Endodermal cell (in vitro differentiated cells): ENCODE measurements at regions not wholly inside any gene's neighbourhood (a gene's known extent, or its start where the extent isn't known, plus 50 kb on each side); places are given as distances from the start of the nearest gene placed in this dataset.

ENCODE experiments used
- DNase-seq: peaks from one replicate; pipeline ENCODE4 v3.0.0-alpha.2; 2017
- H3K27ac ChIP-seq: 2 replicates; pipeline ENCODE4 v1.5.1; 2013; ENCODE audit warnings: mild to moderate bottlenecking, low read depth, low read length, moderate library complexity
- H3K27me3 ChIP-seq: 2 replicates; pipeline ENCODE4 v1.6.1; 2013; ENCODE audit warnings: mild to moderate bottlenecking, low read length, moderate library complexity; ENCODE audit not compliant: insufficient read depth, control insufficient read depth, poor library complexity, severe bottlenecking
- H3K36me3 ChIP-seq: 2 replicates; pipeline ENCODE4 v1.7.0; 2013; ENCODE audit warnings: mild to moderate bottlenecking, low read length, moderate library complexity; ENCODE audit not compliant: control insufficient read depth, insufficient read depth
- H3K4me1 ChIP-seq: one replicate; pipeline ENCODE4 v1.7.0; 2013; ENCODE audit warnings: low read length; ENCODE audit not compliant: control insufficient read depth, insufficient read depth
- H3K4me3 ChIP-seq: 2 replicates; pipeline ENCODE4 v1.5.1; 2013; ENCODE audit warnings: mild to moderate bottlenecking, low read length, moderate library complexity
- H3K9ac ChIP-seq: 2 replicates; pipeline ENCODE4 v1.6.1; 2013; ENCODE audit warnings: mild to moderate bottlenecking, low read length, moderate library complexity; ENCODE audit not compliant: poor library complexity, severe bottlenecking; ENCODE audit errors: extremely low read depth
- H3K9me3 ChIP-seq: 2 replicates; pipeline ENCODE4 v1.6.1; 2013; ENCODE audit warnings: mild to moderate bottlenecking, low read length, moderate library complexity; ENCODE audit not compliant: control insufficient read depth
- H3K27ac Mint-ChIP-seq: 2 replicates; pipeline ENCODE4 v1.8.0; 2020; ENCODE audit warnings: mixed read lengths
- H3K27me3 Mint-ChIP-seq: 2 replicates; pipeline ENCODE4 v1.8.0; 2021; ENCODE audit warnings: mild to moderate bottlenecking, mixed read lengths; ENCODE audit not compliant: insufficient read depth
- H3K36me3 Mint-ChIP-seq: 2 replicates; pipeline ENCODE4 v1.8.0; 2020; ENCODE audit warnings: low read depth, mixed read lengths
- H3K4me1 Mint-ChIP-seq: 2 replicates; pipeline ENCODE4 v1.8.0; 2020; ENCODE audit warnings: mixed read lengths
- H3K4me3 Mint-ChIP-seq: 2 replicates; pipeline ENCODE4 v1.8.0; 2020; ENCODE audit warnings: mild to moderate bottlenecking, moderate library complexity, mixed read lengths
- H3K9me3 Mint-ChIP-seq: 2 replicates; pipeline ENCODE4 v1.8.0; 2020; ENCODE audit warnings: mild to moderate bottlenecking, mixed read lengths
- WGBS, 2 experiments: methylation state at CpG; one replicate each; pipeline versions ENCODE4 v1.1.5 to v1.1.7; 2013; ENCODE audit warnings: missing lambda C conversion rate in 2 of 2, mixed read lengths in 1 of 2; ENCODE audit not compliant: insufficient coverage in 1 of 2, insufficient read length in 1 of 2; 5-methylcytosine and 5-hydroxymethylcytosine counted together
- TF ChIP-seq, protein P1 (sequence below): fragments of 200-600 bp; sonication (generic); conservative IDR thresholded peaks from 2 replicates; pipeline ENCODE4 v1.5.0; 2021; ENCODE audit warnings: antibody characterized with exemption, mild to moderate bottlenecking

GRCh38 chr2:221924576-221924975 lies 352.5 kb upstream of the EPHA4 start:
- H3K4me3 Mint-ChIP-seq = no peak overlapping the region
- Histone ChIP-seq H3K27me3 (no peaks in the 10 kb centered on the region), H3K4me3 (no peak overlapping the region), H3K9ac (no peak overlapping the region), H3K27ac (no peak overlapping the region), H3K9me3 (peaks cover 8% of the 10 kb centered on the region), H3K4me1 (no peaks in the 10 kb centered on the region), H3K36me3 (no peaks in the 10 kb centered on the region)
- no peak overlapping the region for H3K27ac Mint-ChIP-seq
- H3K4me1 Mint-ChIP-seq = peaks cover 7% of the 10 kb centered on the region
- no peaks in the 10 kb centered on the region for H3K27me3 Mint-ChIP-seq
- DNase-seq = no peak
- TF ChIP-seq, protein P1, sequence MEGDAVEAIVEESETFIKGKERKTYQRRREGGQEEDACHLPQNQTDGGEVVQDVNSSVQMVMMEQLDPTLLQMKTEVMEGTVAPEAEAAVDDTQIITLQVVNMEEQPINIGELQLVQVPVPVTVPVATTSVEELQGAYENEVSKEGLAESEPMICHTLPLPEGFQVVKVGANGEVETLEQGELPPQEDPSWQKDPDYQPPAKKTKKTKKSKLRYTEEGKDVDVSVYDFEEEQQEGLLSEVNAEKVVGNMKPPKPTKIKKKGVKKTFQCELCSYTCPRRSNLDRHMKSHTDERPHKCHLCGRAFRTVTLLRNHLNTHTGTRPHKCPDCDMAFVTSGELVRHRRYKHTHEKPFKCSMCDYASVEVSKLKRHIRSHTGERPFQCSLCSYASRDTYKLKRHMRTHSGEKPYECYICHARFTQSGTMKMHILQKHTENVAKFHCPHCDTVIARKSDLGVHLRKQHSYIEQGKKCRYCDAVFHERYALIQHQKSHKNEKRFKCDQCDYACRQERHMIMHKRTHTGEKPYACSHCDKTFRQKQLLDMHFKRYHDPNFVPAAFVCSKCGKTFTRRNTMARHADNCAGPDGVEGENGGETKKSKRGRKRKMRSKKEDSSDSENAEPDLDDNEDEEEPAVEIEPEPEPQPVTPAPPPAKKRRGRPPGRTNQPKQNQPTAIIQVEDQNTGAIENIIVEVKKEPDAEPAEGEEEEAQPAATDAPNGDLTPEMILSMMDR = no peak
- H3K36me3 Mint-ChIP-seq = no peaks in the 10 kb centered on the region
- no peaks in the 10 kb centered on the region for H3K9me3 Mint-ChIP-seq

GRCh38 chr2:221915926-221916325 lies 343.8 kb upstream of the EPHA4 start:
- Mint-ChIP-seq H3K36me3 (no peaks in the 10 kb centered on the region), H3K27ac (no peak overlapping the region), H3K4me1 (peaks cover 59% of the 10 kb centered on the region), H3K27me3 (no peaks in the 10 kb centered on the region), H3K4me3 (no peak overlapping the region), H3K9me3 (no peaks in the 10 kb centered on the region)
- TF ChIP-seq, protein P1 = no peak
- Histone ChIP-seq H3K4me1 (peaks cover 26% of the 10 kb centered on the region), H3K4me3 (no peak overlapping the region), H3K9me3 (no peaks in the 10 kb centered on the region), H3K36me3 (no peaks in the 10 kb centered on the region), H3K27me3 (no peaks in the 10 kb centered on the region), H3K27ac (no peak overlapping the region), H3K9ac (no peak overlapping the region)
- 98 to 100% methylated on average over 2 of the region's 2 CpGs for WGBS, 2 experiments
- DNase-seq = no peak

- Histone ChIP-seq H3K27me3 (no peaks in the 10 kb centered on the region), H3K9ac (no peak overlapping the region), H3K4me3 (no peak overlapping the region), H3K4me1 (peaks cover 27% of the 10 kb centered on the region), H3K27ac (no peak overlapping the region), H3K36me3 (no peaks in the 10 kb centered on the region), H3K9me3 (no peaks in the 10 kb centered on the region)
- 50 to 64% methylated on average over 2 to 3 of the region's 3 CpGs for WGBS, 2 experiments
- peaks cover 68% of the 10 kb centered on the region for H3K4me1 Mint-ChIP-seq
- no peak overlapping the region for H3K4me3 Mint-ChIP-seq
- no peak overlapping the region for H3K27ac Mint-ChIP-seq
- DNase-seq = no peak
- no peaks in the 10 kb centered on the region for H3K27me3 Mint-ChIP-seq
- H3K36me3 Mint-ChIP-seq = no peaks in the 10 kb centered on the region
- no peaks in the 10 kb centered on the region for H3K9me3 Mint-ChIP-seq
- TF ChIP-seq, protein P1 = no peak
Observed at GRCh38 chr2:221914334-221914880, 342.3 kb upstream of the EPHA4 start.
